A549 (cell line): ENCODE measurements at regions not wholly inside any gene's neighbourhood (a gene's known extent, or its start where the extent isn't known, plus 50 kb on each side); places are given as distances from the start of the nearest gene placed in this dataset.

Experiments used
- ATAC-seq, 2 experiments: fragments of 200-7000 bp in 1 of 2; fragments of >200 bp in 1 of 2; cut with Nextera tagmentation in 1 of 2; cut with Tn5 transposase in 1 of 2; 3 replicates each; pipeline versions ENCODE4 v1.8.0 to v1.9.1; 2018 to 2020; ENCODE audit warnings: mild to moderate bottlenecking in 1 of 2, moderate library complexity in 1 of 2
- CTCF ChIA-PET: fragments of 300-600 bp; sonication (Branson Sonifier 250); formaldehyde crosslinking; extraction: SDS; loops from one replicate; lab custom pipeline; 2021; ENCODE audit warnings: antibody characterized with exemption, inconsistent platforms; lab: Yijun Ruan, JAX
- POLR2A ChIA-PET: fragments of 350-600 bp; formaldehyde crosslinking; extraction: SDS; loops from one replicate; lab custom pipeline; 2021; ENCODE audit warnings: antibody characterized with exemption, inconsistent platforms; lab: Yijun Ruan, JAX
- DNase-seq, 2 experiments: peaks; one replicate each; pipeline versions ENCODE4 v3.0.0 to v3.0.0-alpha.2; 2011 to 2016; ENCODE audit warnings: low read depth in 1 of 2, low spot score in 1 of 2
- FAIRE-seq: peaks from 2 replicates; lab custom pipeline; 2011; peaks lifted over from hg19 to GRCh38; lab: Jason Lieb, UNC
- H3K27ac ChIP-seq, 2 experiments: fragments of >200 bp; sonication (Bioruptor Twin); formaldehyde crosslinking; 3 replicates each; pipeline ENCODE4 v1.5.1; 2016 to 2017
- H3K4me1 ChIP-seq: fragments of >200 bp; sonication (Bioruptor Twin); formaldehyde crosslinking; 3 replicates; pipeline ENCODE4 v1.6.1; 2016
- H3K4me2 ChIP-seq: fragments of >200 bp; sonication (Bioruptor Twin); formaldehyde crosslinking; 3 replicates; pipeline ENCODE4 v1.6.1; 2016
- H3K4me3 ChIP-seq: fragments of >200 bp; sonication (Bioruptor Twin); formaldehyde crosslinking; 3 replicates; pipeline ENCODE4 v1.5.1; 2016
- H3K9me3 ChIP-seq: fragments of >200 bp; sonication (Bioruptor Twin); formaldehyde crosslinking; 3 replicates; pipeline ENCODE4 v1.6.1; 2016
- ATOH8 ChIP-seq: fragments of 250-450 bp; sonication (Bioruptor Pico); IDR thresholded peaks from 2 replicates; pipeline ENCODE4 v1.5.0; 2020; ENCODE audit warnings: low read depth, mild to moderate bottlenecking, moderate library complexity
- BHLHE40 ChIP-seq: IDR thresholded peaks from 2 replicates; pipeline ENCODE4 v1.6.1; 2012; ENCODE audit warnings: low read depth, low read length, inconsistent platforms
- E2F6 ChIP-seq: IDR thresholded peaks from 2 replicates; pipeline ENCODE4 v1.6.1; 2012; ENCODE audit warnings: low read depth, borderline replicate concordance
- EHMT2 ChIP-seq: fragments of 200-600 bp; sonication (generic); IDR thresholded peaks from 2 replicates; pipeline ENCODE4 v1.6.1; 2016; ENCODE audit warnings: antibody characterized with exemption, low read depth, mild to moderate bottlenecking, moderate library complexity
- ELK1 ChIP-seq: fragments of 150-350 bp; IDR thresholded peaks from 2 replicates; pipeline ENCODE4 v1.6.1; 2014; ENCODE audit warnings: low read depth, mild to moderate bottlenecking, low read length
- HDAC2 ChIP-seq: fragments of 200-600 bp; sonication (generic); IDR thresholded peaks from 2 replicates; pipeline ENCODE4 v1.6.1; 2016
- HMGXB4 ChIP-seq: fragments of 250-450 bp; sonication (Bioruptor Pico); IDR thresholded peaks from 2 replicates; pipeline ENCODE4 v1.5.0; 2021; ENCODE audit warnings: mild to moderate bottlenecking, moderate library complexity, borderline replicate concordance
- HOXA7 ChIP-seq: fragments of 250-450 bp; sonication (Bioruptor Pico); IDR thresholded peaks from 2 replicates; pipeline ENCODE4 v1.5.0; 2020; ENCODE audit warnings: mild to moderate bottlenecking, moderate library complexity
- HOXB13 ChIP-seq: fragments of 250-450 bp; sonication (Bioruptor Pico); IDR thresholded peaks from 2 replicates; pipeline ENCODE4 v1.5.0; 2020; ENCODE audit warnings: low read depth, mild to moderate bottlenecking, moderate library complexity
- JUN ChIP-seq, 2 experiments: fragments of >200 bp; sonication (Bioruptor Twin); formaldehyde crosslinking; IDR thresholded peaks; 2 replicates in 1 of 2; 3 replicates in 1 of 2; pipeline ENCODE4 v1.6.1; 2016 to 2017
- MAFK ChIP-seq: fragments of 450-650 bp; IDR thresholded peaks from 2 replicates; pipeline ENCODE4 v1.6.1; 2014; ENCODE audit not compliant: partially characterized antibody
- PBX3 ChIP-seq: IDR thresholded peaks from 2 replicates; pipeline ENCODE4 v1.6.1; 2012
- RNF2 ChIP-seq: fragments of 200-600 bp; sonication (generic); IDR thresholded peaks from 2 replicates; pipeline ENCODE4 v1.6.1; 2016; ENCODE audit warnings: low read depth, mild to moderate bottlenecking, antibody characterized with exemption, moderate library complexity, borderline replicate concordance
- SMC3 ChIP-seq: fragments of >200 bp; sonication (Bioruptor Twin); formaldehyde crosslinking; IDR thresholded peaks from 3 replicates; pipeline ENCODE4 v1.6.1; 2018; ENCODE audit warnings: inconsistent platforms
- TP53 ChIP-seq: fragments of 250-450 bp; sonication (Bioruptor Pico); IDR thresholded peaks from 2 replicates; pipeline ENCODE4 v1.5.0; 2021; ENCODE audit warnings: mild to moderate bottlenecking, moderate library complexity
- ZNF302 ChIP-seq: fragments of 250-450 bp; sonication (Bioruptor Pico); IDR thresholded peaks from 2 replicates; pipeline ENCODE4 v1.9.0; 2021; ENCODE audit warnings: inconsistent platforms, mild to moderate bottlenecking, moderate library complexity
- ZSCAN20 ChIP-seq: fragments of 250-450 bp; sonication (Bioruptor Pico); IDR thresholded peaks from 2 replicates; pipeline ENCODE4 v1.8.0; 2022; ENCODE audit warnings: mild to moderate bottlenecking, moderate library complexity
- WGBS: methylation state at CpG from one replicate; pipeline ENCODE4 v1.1.6; 2017; ENCODE audit errors: missing lambda C conversion rate; 5-methylcytosine and 5-hydroxymethylcytosine counted together
- TF ChIP-seq, protein P1 (sequence below): fragments of >200 bp; sonication (Bioruptor Twin); formaldehyde crosslinking; IDR thresholded peaks from 2 replicates; pipeline ENCODE4 v1.6.1; 2016

- CTCF ChIA-PET: interaction anchor here (1.0 to 1.6 kb wide), 2 partner anchors 11 to 58 kb away, joined by 3 to 4 read pairs; no protein-coding TSS in a partner anchor
- TF ChIP-seq ELK1 (no peak), PBX3 (no peak), SMC3 (no peak), JUN (IDR thresholded peaks at IDR 0.05) (no peak), EHMT2 (no peak), TP53 (CRISPR knock-in tag) (no peak), ATOH8 (CRISPR knock-in tag) (no peak), MAFK (no peak), RNF2 (no peak), ZSCAN20 (CRISPR knock-in tag) (no peak), E2F6 (no peak), HMGXB4 (no peak), HOXA7 (CRISPR knock-in tag) (no peak), ZNF302 (no peak)
- TF ChIP-seq, protein P1, sequence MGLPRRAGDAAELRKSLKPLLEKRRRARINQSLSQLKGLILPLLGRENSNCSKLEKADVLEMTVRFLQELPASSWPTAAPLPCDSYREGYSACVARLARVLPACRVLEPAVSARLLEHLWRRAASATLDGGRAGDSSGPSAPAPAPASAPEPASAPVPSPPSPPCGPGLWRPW: no peak
- FAIRE-seq: no peak
- POLR2A ChIA-PET: no interaction called here
- no peaks in the 10 kb centered on the region for H3K4me1 ChIP-seq
- H3K4me2 ChIP-seq: no peak overlapping the region
- no peak overlapping the region for H3K4me3 ChIP-seq
- H3K27ac ChIP-seq: no peak overlapping the region
- no peak for ATAC-seq
- H3K9me3 ChIP-seq: peaks cover 5% of the 10 kb centered on the region; the same call in 1 of the 3 replicates
- WGBS: 53% methylated on average over 5 of the region's 5 CpGs
- DNase-seq: no peak
These were observed 116.6 kb upstream of the TOP3B start for GRCh38 chr22:22099194-22099486.

DNA sequence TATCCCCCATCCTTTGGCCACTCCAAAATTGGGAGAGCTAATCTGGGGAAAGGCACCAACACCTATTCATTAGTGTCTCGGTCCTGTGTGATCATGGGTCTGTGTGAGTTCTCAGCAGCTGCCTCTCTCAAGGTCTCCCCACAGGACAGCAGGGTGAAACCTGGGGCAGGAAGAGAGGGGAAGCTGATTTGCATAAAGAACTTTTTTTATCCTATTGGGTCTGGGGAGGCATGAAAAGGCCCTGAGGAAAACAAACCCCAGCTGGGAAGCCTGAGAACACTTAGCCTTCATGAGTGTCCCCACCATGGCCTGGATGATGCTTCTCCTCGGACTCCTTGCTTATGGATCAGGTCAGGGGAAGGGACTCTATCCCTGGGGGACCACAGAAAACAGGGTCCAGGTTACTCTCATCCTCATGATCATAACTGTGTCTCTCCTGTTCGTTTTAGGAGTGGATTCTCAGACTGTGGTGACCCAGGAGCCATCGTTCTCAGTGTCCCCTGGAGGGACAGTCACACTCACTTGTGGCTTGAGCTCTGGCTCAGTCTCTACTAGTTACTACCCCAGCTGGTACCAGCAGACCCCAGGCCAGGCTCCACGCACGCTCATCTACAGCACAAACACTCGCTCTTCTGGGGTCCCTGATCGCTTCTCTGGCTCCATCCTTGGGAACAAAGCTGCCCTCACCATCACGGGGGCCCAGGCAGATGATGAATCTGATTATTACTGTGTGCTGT is 116.0 kb upstream of the TOP3B start:
- DNase-seq (no peak), FAIRE-seq (no peak), ATAC-seq (no peak)
- Histone ChIP-seq H3K4me2 (no peak overlapping the region), H3K9me3 (peaks cover 5% of the 10 kb centered on the region; the same call in 1 of the 3 replicates), H3K4me1 (no peaks in the 10 kb centered on the region), H3K4me3 (no peak overlapping the region), H3K27ac (no peak overlapping the region)
- 20% methylated on average over 9 of the region's 9 CpGs for WGBS
- POLR2A ChIA-PET: no interaction called here
- CTCF ChIA-PET: interaction anchor here (0.8 to 1.0 kb wide), 3 partner anchors 8 to 101 kb away, joined by 3 read pairs; no protein-coding TSS in a partner anchor
- TF ChIP-seq EHMT2 (no peak), HDAC2 (no peak), BHLHE40 (no peak), HOXB13 (CRISPR knock-in tag) (no peak)
